Endothelial cell of umbilical vein (primary cell): ENCODE measurements at regions not wholly inside any gene's neighbourhood (a gene's known extent, or its start where the extent isn't known, plus 50 kb on each side); places are given as distances from the start of the nearest gene placed in this dataset.

Experiments used
- BruUV-seq: library from RNA; stranded (reverse); fragments of 400-500 nt; replicated peaks from 2 replicates; lab custom pipeline; 2021; lab: Mats Ljungman, UMichigan
- CTCF ChIA-PET: fragments of 300-600, 350-600 bp; sonication (Branson Sonifier 250); formaldehyde crosslinking; loops from one replicate; lab custom pipeline; 2021; ENCODE audit warnings: antibody characterized with exemption, inconsistent platforms; lab: Charles Lee
- POLR2A ChIA-PET: fragments of 300-600, 350-600 bp; sonication (Branson Sonifier 250); formaldehyde crosslinking; loops from one replicate; lab custom pipeline; 2021; ENCODE audit warnings: antibody characterized with exemption, inconsistent platforms; lab: Charles Lee
- DNase-seq: peaks from one replicate; pipeline ENCODE4 v3.0.0-alpha.2; 2011; ENCODE audit warnings: low read depth, low spot score
- FAIRE-seq: peaks from 2 replicates; lab custom pipeline; 2011; peaks lifted over from hg19 to GRCh38; lab: Jason Lieb, UNC
- H2AFZ ChIP-seq: 2 replicates; pipeline ENCODE4 v1.6.0; 2012; ENCODE audit warnings: low read depth, low read length, control low read depth, inconsistent platforms
- H3K27ac ChIP-seq: 2 replicates; pipeline ENCODE4 v1.5.1; 2011; ENCODE audit warnings: low read depth, mild to moderate bottlenecking, control low read depth, low read length, moderate library complexity; ENCODE audit not compliant: insufficient read depth
- H3K27me3 ChIP-seq, 2 experiments: 2 replicates each; pipeline versions ENCODE4 v1.6.0 to v1.6.1; 2011; ENCODE audit warnings: low read length in 2 of 2, mixed read lengths in 1 of 2; ENCODE audit not compliant: control insufficient read depth in 2 of 2, insufficient read depth in 2 of 2
- H3K36me3 ChIP-seq, 2 experiments: 2 replicates in 1 of 2; 3 replicates in 1 of 2; pipeline ENCODE4 v1.5.1; 2011; ENCODE audit warnings: low read length in 2 of 2, mild to moderate bottlenecking in 1 of 2, moderate library complexity in 1 of 2; ENCODE audit not compliant: control insufficient read depth in 2 of 2, insufficient read depth in 2 of 2; ENCODE audit errors: extremely low read depth in 1 of 2
- H3K4me1 ChIP-seq: 3 replicates; pipeline ENCODE4 v1.5.1; 2011; ENCODE audit warnings: mild to moderate bottlenecking, low read length; ENCODE audit not compliant: control insufficient read depth, insufficient read depth; ENCODE audit errors: extremely low read depth
- H3K4me2 ChIP-seq: 2 replicates; pipeline ENCODE4 v1.6.1; 2011; ENCODE audit warnings: low read length, control low read depth, mixed read lengths; ENCODE audit not compliant: insufficient read depth
- H3K4me3 ChIP-seq, 3 experiments: fragments of 200-600 bp in 1 of 3; sonication (generic), shearing (Covaris generic) in 1 of 3; replicated peaks in 1 of 3; 2 replicates each; pipeline ENCODE4 v1.5.1; 2011 to 2016; ENCODE audit warnings: control low read depth in 3 of 3, low read length in 3 of 3, mild to moderate bottlenecking in 2 of 3, inconsistent platforms in 1 of 3, low read depth in 1 of 3, moderate library complexity in 1 of 3; ENCODE audit not compliant: insufficient read depth in 1 of 3
- H3K79me2 ChIP-seq: 2 replicates; pipeline ENCODE4 v1.6.0; 2012; ENCODE audit warnings: low read length, inconsistent platforms; ENCODE audit not compliant: control insufficient read depth, insufficient read depth
- H3K9ac ChIP-seq: replicated peaks from 2 replicates; pipeline ENCODE3; 2011; ENCODE audit warnings: low read length, control low read depth; ENCODE audit not compliant: insufficient read depth; ENCODE audit errors: extremely low read depth
- H3K9me1 ChIP-seq: replicated peaks from 3 replicates; pipeline ENCODE4 v1.6.0; 2011; ENCODE audit warnings: mild to moderate bottlenecking, low read length; ENCODE audit not compliant: control insufficient read depth, insufficient read depth; ENCODE audit errors: extremely low read depth
- H3K9me3 ChIP-seq: replicated peaks from 2 replicates; pipeline ENCODE4 v1.5.1; 2012; ENCODE audit warnings: low read length, inconsistent platforms; ENCODE audit not compliant: control insufficient read depth, insufficient read depth
- H4K20me1 ChIP-seq: replicated peaks from 2 replicates; pipeline ENCODE3; 2011; ENCODE audit warnings: mild to moderate bottlenecking, low read length; ENCODE audit not compliant: control insufficient read depth, insufficient read depth; ENCODE audit errors: extremely low read depth
- FOS ChIP-seq: IDR thresholded peaks from 2 replicates; pipeline ENCODE4 v1.6.1; 2011; ENCODE audit warnings: mild to moderate bottlenecking, low read length, moderate library complexity, borderline replicate concordance; ENCODE audit not compliant: insufficient read depth
- GATA2 ChIP-seq: IDR thresholded peaks from 2 replicates; pipeline ENCODE4 v1.7.0; 2011; ENCODE audit warnings: low read depth, mild to moderate bottlenecking, moderate library complexity, mixed read lengths, low read length; ENCODE audit not compliant: insufficient read length, insufficient read depth
- MYC ChIP-seq: IDR thresholded peaks from one replicate; pipeline ENCODE4 v1.6.1; 2011; ENCODE audit warnings: mild to moderate bottlenecking, low read depth, low read length
- POLR2AphosphoS5 ChIP-seq: IDR thresholded peaks from 2 replicates; pipeline ENCODE4 v1.6.1; 2012; ENCODE audit warnings: low read depth, mild to moderate bottlenecking, control low read depth, low read length, moderate library complexity; ENCODE audit not compliant: insufficient read depth
- dilution Hi-C: fragments of 300-500 bp; cut with MboI; formaldehyde crosslinking; loops from one replicate; pipeline ENCODE4 v1.15.0; 2019; ENCODE audit warnings: low sequenced_read_pairs; ENCODE audit not compliant: extremely low pct_ligation_motif_present
- intact Hi-C: fragments of 100-400 bp; cut with micrococcal nuclease; formaldehyde crosslinking; loops from one replicate; pipeline ENCODE4 v1.10.0; 2022
- TF ChIP-seq, protein P1 (sequence below): IDR thresholded peaks from 2 replicates; pipeline ENCODE4 v1.6.1; 2011; ENCODE audit not compliant: insufficient read depth, insufficient read length

DNA sequence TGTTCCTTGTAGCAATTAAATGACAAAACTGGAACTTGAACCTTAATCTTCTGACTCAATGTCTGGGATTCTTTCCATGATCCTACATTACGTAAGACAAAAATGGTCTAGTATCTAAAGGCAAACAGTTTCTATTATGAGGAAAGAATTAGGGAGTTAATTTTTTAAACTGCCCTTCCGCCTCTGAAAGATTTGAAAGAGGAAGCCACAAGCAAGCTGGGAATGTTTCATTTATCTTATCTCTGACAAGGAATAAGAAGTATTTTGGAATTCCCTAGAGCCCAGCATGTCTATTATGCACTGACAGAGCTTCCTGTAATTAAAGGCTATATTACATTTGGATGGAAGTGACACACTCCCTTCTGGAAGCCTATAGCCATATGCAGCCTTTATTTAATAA lies 558.8 kb upstream of the CDH2 start:
- H2AFZ ChIP-seq, result no peak overlapping the region
- H3K79me2 ChIP-seq, result no peaks in the 10 kb centered on the region
- H3K4me1 ChIP-seq, result peaks cover 8% of the 10 kb centered on the region
- intact Hi-C loops (loop anchor here (2.0 to 10.0 kb wide), 3 partner anchors 59 to 419 kb away; no protein-coding TSS in a partner anchor), dilution Hi-C loops (no loop called here)
- no peaks in the 10 kb centered on the region for H3K36me3 ChIP-seq
- FAIRE-seq, result peak; percentile 65
- H3K9me3 ChIP-seq, result no peaks in the 10 kb centered on the region
- no peaks in the 10 kb centered on the region for H3K9me1 ChIP-seq
- peak; percentile 82 for TF ChIP-seq GATA2
- TF ChIP-seq MYC, result no peak
- TF ChIP-seq FOS, result peak; percentile 54
- peak; percentile 27 for TF ChIP-seq POLR2AphosphoS5
- CTCF ChIA-PET, result no interaction called here
- no peak overlapping the region for H3K4me3 ChIP-seq
- no TSS peak for BruUV-seq
- DNase-seq, result peak; percentile 59
- H3K27me3 ChIP-seq, result no peaks in the 10 kb centered on the region
- no peak overlapping the region for H3K9ac ChIP-seq
- peak overlapping the region; percentile 45 for H3K27ac ChIP-seq
- H4K20me1 ChIP-seq, result no peaks in the 10 kb centered on the region
- POLR2A ChIA-PET, result no interaction called here
- peak overlapping the region; percentile 46 for H3K4me2 ChIP-seq

DNA sequence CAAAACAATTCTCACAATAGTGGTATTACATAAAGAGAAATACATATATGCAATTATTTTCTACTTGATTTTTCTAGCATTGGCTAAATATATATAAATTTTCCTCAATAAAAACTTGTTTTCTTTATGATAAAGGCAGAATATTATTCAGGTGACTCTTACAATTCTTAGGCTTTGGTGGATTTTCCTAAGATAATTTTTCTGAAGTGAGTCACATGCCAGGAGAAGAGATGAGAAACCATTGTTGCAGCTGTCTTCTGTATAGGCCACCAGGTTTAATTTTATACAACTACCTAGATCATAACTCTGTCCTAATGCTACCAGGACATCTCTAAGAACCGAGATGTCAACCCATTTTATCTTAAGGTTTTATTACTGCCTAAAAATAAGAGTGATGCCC lies 552.4 kb upstream of the CDH2 start:
- H3K79me2 ChIP-seq, result no peaks in the 10 kb centered on the region
- no peaks in the 10 kb centered on the region for H3K27me3 ChIP-seq
- ChIA-PET CTCF (no interaction called here), POLR2A (no interaction called here)
- no peaks in the 10 kb centered on the region for H3K9me3 ChIP-seq
- intact Hi-C loops, result no loop called here
- FAIRE-seq (no peak), DNase-seq (peak; percentile 5)
- BruUV-seq, result no TSS peak
- no peak overlapping the region for H3K9ac ChIP-seq
- H2AFZ ChIP-seq, result no peak overlapping the region
- H3K36me3 ChIP-seq, result no peaks in the 10 kb centered on the region
- H4K20me1 ChIP-seq, result no peaks in the 10 kb centered on the region
- H3K9me1 ChIP-seq, result no peaks in the 10 kb centered on the region
- TF ChIP-seq, protein P1, sequence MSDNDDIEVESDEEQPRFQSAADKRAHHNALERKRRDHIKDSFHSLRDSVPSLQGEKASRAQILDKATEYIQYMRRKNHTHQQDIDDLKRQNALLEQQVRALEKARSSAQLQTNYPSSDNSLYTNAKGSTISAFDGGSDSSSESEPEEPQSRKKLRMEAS, result no peak
- peak; percentile 32 for TF ChIP-seq FOS
- H3K4me1 ChIP-seq, result peaks cover 4% of the 10 kb centered on the region
- no peak overlapping the region for H3K4me3 ChIP-seq
- no peak overlapping the region for H3K4me2 ChIP-seq
- H3K27ac ChIP-seq, result no peak overlapping the region
- dilution Hi-C loops, result no loop called here
